ENCODE measurements at regions not wholly inside any gene's neighbourhood (a gene's known extent, or its start where the extent isn't known, plus 50 kb on each side); places are given as distances from the start of the nearest gene placed in this dataset.

GRCh38 chr2:138217975-138218374 is 253.7 kb downstream of the HNMT start:
- TF ChIP-seq, protein P1, sequence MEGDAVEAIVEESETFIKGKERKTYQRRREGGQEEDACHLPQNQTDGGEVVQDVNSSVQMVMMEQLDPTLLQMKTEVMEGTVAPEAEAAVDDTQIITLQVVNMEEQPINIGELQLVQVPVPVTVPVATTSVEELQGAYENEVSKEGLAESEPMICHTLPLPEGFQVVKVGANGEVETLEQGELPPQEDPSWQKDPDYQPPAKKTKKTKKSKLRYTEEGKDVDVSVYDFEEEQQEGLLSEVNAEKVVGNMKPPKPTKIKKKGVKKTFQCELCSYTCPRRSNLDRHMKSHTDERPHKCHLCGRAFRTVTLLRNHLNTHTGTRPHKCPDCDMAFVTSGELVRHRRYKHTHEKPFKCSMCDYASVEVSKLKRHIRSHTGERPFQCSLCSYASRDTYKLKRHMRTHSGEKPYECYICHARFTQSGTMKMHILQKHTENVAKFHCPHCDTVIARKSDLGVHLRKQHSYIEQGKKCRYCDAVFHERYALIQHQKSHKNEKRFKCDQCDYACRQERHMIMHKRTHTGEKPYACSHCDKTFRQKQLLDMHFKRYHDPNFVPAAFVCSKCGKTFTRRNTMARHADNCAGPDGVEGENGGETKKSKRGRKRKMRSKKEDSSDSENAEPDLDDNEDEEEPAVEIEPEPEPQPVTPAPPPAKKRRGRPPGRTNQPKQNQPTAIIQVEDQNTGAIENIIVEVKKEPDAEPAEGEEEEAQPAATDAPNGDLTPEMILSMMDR (IDR thresholded peaks at IDR 0.05): no peak
- no peak for TF ChIP-seq POLR2A (IDR thresholded peaks at IDR 0.05)

Measured in transverse colon (tissue), 3 donors.